HAP-1 (cell line): ENCODE measurements at regions not wholly inside any gene's neighbourhood (a gene's known extent, or its start where the extent isn't known, plus 50 kb on each side); places are given as distances from the start of the nearest gene placed in this dataset.

Source experiments
- DNase-seq, 2 experiments: peaks; one replicate each; pipeline ENCODE4 v3.0.0-alpha.2; 2016 to 2020; ENCODE audit warnings: low spot score in 2 of 2
- H3K27me3 ChIP-seq: fragments of 250-450 bp; sonication (Bioruptor Pico); 2 replicates; pipeline ENCODE4 v1.5.1; 2020; ENCODE audit warnings: low read depth, mild to moderate bottlenecking, moderate library complexity
- H3K36me3 ChIP-seq: fragments of 250-450 bp; sonication (Bioruptor Pico); replicated peaks from 2 replicates; pipeline ENCODE4 v1.5.1; 2020; ENCODE audit warnings: mild to moderate bottlenecking
- H3K4me1 ChIP-seq: fragments of 250-450 bp; sonication (Bioruptor Pico); 2 replicates; pipeline ENCODE4 v1.5.1; 2020; ENCODE audit warnings: mild to moderate bottlenecking
- H3K4me3 ChIP-seq: fragments of 250-450 bp; sonication (Bioruptor Pico); 2 replicates; pipeline ENCODE4 v1.5.1; 2020; ENCODE audit warnings: mild to moderate bottlenecking, moderate library complexity
- H3K9me3 ChIP-seq: fragments of 250-450 bp; sonication (Bioruptor Pico); 2 replicates; pipeline ENCODE4 v1.5.1; 2020; ENCODE audit warnings: mild to moderate bottlenecking, moderate library complexity
- in situ Hi-C: fragments of 300-500 bp; cut with MboI; formaldehyde crosslinking; loops from 3 replicates; pipeline ENCODE4 v1.14.3; 2020; ENCODE audit warnings: low sequenced_read_pairs, inconsistent platforms, mixed read lengths

- no peaks in the 10 kb centered on the region for H3K27me3 ChIP-seq
- H3K9me3 ChIP-seq = no peaks in the 10 kb centered on the region
- DNase-seq = no peak
- H3K4me1 ChIP-seq = no peaks in the 10 kb centered on the region
- in situ Hi-C loops = no loop called here
- no peak overlapping the region for H3K4me3 ChIP-seq
- H3K36me3 ChIP-seq = no peaks in the 10 kb centered on the region
Observed at GRCh38 chr17:73694491-73694890, 50.2 kb upstream of the SDK2 start.

- no peak for DNase-seq
- no peaks in the 10 kb centered on the region for H3K36me3 ChIP-seq
- H3K9me3 ChIP-seq = no peaks in the 10 kb centered on the region
- no peaks in the 10 kb centered on the region for H3K4me1 ChIP-seq
- no peak overlapping the region for H3K4me3 ChIP-seq
- in situ Hi-C loops = no loop called here
- no peaks in the 10 kb centered on the region for H3K27me3 ChIP-seq
Observed at GRCh38 chr17:73695035-73695738, 50.9 kb upstream of the SDK2 start.

DNA sequence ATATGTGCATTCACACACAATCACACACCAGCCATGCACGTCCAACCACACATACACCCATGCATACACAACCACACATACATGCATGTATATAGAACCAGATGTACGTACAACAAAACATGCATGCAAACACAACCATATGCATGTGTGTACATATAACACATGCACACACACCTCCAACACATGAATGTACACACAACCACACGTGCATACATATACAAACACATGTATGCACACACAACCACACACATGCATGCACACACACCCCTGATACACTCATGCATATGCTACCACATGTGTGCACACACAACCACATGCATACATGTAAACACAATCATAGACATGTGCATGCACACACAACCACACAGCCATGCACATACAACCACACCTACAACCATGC is 52.0 kb upstream of the SDK2 start:
- in situ Hi-C loops = no loop called here
- Histone ChIP-seq H3K4me3 (no peak overlapping the region), H3K9me3 (no peaks in the 10 kb centered on the region), H3K27me3 (no peaks in the 10 kb centered on the region), H3K36me3 (no peaks in the 10 kb centered on the region), H3K4me1 (no peaks in the 10 kb centered on the region)
- DNase-seq = no peak

GRCh38 chr17:73697872-73698271 is 53.6 kb upstream of the SDK2 start:
- H3K36me3 ChIP-seq = no peaks in the 10 kb centered on the region
- no peaks in the 10 kb centered on the region for H3K9me3 ChIP-seq
- in situ Hi-C loops = no loop called here
- DNase-seq = no peak
- no peaks in the 10 kb centered on the region for H3K4me1 ChIP-seq
- no peak overlapping the region for H3K4me3 ChIP-seq
- no peaks in the 10 kb centered on the region for H3K27me3 ChIP-seq

DNA sequence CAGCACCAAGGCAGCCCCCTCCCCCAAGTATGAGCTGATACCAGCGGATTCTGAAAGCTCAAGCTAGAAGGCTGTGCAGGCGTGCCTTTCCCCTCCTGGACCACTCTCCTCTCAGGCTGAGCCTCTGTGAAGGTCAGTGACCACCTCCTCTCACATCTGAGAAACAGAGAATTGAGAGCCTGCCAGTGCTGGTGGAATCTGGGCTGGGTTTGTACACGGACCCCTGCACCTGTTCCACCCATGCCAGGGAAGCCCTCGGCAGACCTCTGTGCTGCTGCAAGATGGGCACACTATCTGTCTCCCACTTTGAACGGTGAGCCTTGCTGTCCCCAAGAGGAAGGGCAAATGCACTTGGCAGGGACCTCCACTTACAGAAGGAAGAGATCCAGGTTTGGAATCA is 54.7 kb upstream of the SDK2 start:
- Histone ChIP-seq H3K4me3 (no peak overlapping the region), H3K4me1 (no peaks in the 10 kb centered on the region), H3K36me3 (no peaks in the 10 kb centered on the region), H3K27me3 (no peaks in the 10 kb centered on the region), H3K9me3 (no peaks in the 10 kb centered on the region)
- no peak for DNase-seq
- in situ Hi-C loops = no loop called here

DNA sequence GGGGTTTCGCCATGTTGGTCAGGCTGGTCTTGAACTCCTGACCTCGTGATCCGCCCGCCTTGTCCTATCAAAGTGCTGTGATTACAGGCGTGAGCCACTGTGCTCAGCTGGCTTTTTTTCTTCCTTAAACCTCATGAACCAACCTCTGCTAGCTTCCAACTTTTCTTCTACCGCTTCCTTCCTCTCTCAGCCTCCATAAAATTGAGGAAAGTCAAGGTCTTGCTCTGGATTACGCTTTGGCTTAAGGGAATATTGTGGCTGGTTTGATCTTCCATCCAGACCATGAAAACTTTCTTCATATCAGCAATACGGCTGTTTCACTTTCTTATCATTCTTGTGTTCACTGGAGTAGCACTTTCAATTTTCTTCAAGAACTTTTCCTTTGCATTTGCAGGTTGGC is 57.5 kb upstream of the SDK2 start:
- Histone ChIP-seq H3K4me3 (no peak overlapping the region), H3K27me3 (no peaks in the 10 kb centered on the region), H3K9me3 (no peaks in the 10 kb centered on the region), H3K36me3 (no peaks in the 10 kb centered on the region), H3K4me1 (no peaks in the 10 kb centered on the region)
- DNase-seq = no peak
- in situ Hi-C loops = loop anchor here (10.0 kb wide), 1 partner anchor 267 kb away; no protein-coding TSS in a partner anchor

DNA sequence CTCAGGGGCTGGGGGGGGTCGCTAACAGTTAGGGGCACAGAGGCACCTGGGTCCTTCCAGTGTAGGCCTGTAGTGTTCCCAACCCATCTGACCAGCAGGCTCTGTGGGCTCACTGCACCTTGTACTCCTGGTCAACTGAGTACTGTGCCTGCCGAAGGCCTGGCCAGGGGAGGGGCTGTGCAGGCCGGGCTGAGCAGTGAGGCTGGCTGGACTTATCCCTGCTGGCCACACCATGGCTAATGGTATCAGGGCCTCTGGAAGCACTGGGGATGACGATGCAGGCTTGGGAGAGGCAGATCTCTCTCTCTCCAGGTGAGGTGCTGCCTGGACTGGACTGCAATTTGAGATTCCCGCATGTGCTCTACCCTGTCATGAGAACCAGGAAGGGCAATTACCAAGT is 58.9 kb upstream of the SDK2 start:
- H3K27me3 ChIP-seq = no peaks in the 10 kb centered on the region
- no peaks in the 10 kb centered on the region for H3K36me3 ChIP-seq
- in situ Hi-C loops = loop anchor here (10.0 kb wide), 1 partner anchor 268 kb away; no protein-coding TSS in a partner anchor
- H3K9me3 ChIP-seq = no peaks in the 10 kb centered on the region
- no peak for DNase-seq
- H3K4me3 ChIP-seq = no peak overlapping the region
- H3K4me1 ChIP-seq = no peaks in the 10 kb centered on the region

DNA sequence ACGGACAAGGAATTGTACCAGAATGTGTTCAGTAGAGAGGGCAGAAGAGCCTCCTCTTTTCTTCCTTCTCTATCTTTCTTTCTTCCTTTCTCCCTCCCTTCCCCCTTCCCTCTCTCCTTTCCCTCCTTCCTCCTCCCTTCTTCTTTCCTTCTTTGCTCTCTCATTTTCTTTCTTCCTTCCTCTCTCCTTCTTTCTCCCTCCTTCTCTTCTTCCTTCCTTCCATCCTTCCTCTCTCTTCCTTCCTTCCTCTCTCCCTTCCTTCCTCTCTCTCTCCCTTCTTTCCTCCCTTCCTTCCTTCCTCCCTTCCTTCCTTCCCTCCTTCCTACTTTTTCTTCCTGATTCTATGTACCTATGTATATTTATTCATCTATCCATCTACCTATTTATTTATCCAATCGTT is 59.7 kb upstream of the SDK2 start:
- Histone ChIP-seq H3K4me1 (no peaks in the 10 kb centered on the region), H3K27me3 (no peaks in the 10 kb centered on the region), H3K4me3 (no peak overlapping the region), H3K36me3 (no peaks in the 10 kb centered on the region), H3K9me3 (no peaks in the 10 kb centered on the region)
- in situ Hi-C loops = loop anchor here (10.0 kb wide), 1 partner anchor 269 kb away; no protein-coding TSS in a partner anchor
- DNase-seq = no peak

DNA sequence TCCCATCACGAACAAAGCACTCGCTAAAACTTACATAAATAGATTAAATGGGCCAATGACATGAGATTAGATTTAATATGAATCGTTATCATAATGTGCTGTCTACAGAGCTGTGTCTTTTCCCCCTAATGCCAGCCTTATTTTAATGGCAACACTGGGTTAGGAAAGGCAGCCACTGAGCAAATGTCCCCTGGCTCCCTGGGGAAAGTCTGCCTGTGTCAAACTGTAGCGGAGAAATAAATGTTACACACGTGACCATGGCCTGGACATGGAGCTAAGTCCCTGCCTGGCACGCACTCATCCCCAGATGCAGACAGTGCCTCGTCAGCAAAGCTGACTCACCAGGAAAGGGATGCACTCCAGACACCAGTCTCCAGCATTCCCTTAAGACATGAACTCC is 61.3 kb upstream of the SDK2 start:
- H3K4me1 ChIP-seq = no peaks in the 10 kb centered on the region
- no peak overlapping the region for H3K4me3 ChIP-seq
- H3K9me3 ChIP-seq = no peaks in the 10 kb centered on the region
- in situ Hi-C loops = loop anchor here (10.0 kb wide), 1 partner anchor 271 kb away; no protein-coding TSS in a partner anchor
- no peaks in the 10 kb centered on the region for H3K27me3 ChIP-seq
- DNase-seq = no peak
- no peaks in the 10 kb centered on the region for H3K36me3 ChIP-seq

GRCh38 chr17:73706428-73706827 is 62.2 kb upstream of the SDK2 start:
- in situ Hi-C loops = loop anchor here (10.0 kb wide), 1 partner anchor 272 kb away; no protein-coding TSS in a partner anchor
- no peaks in the 10 kb centered on the region for H3K27me3 ChIP-seq
- no peaks in the 10 kb centered on the region for H3K36me3 ChIP-seq
- DNase-seq = no peak
- no peaks in the 10 kb centered on the region for H3K4me1 ChIP-seq
- H3K4me3 ChIP-seq = no peak overlapping the region
- H3K9me3 ChIP-seq = no peaks in the 10 kb centered on the region

GRCh38 chr17:73706858-73707257 is 62.6 kb upstream of the SDK2 start:
- Histone ChIP-seq H3K27me3 (no peaks in the 10 kb centered on the region), H3K36me3 (no peaks in the 10 kb centered on the region), H3K4me3 (no peak overlapping the region), H3K4me1 (no peaks in the 10 kb centered on the region), H3K9me3 (no peaks in the 10 kb centered on the region)
- in situ Hi-C loops = loop anchor here (10.0 kb wide), 1 partner anchor 272 kb away; no protein-coding TSS in a partner anchor
- no peak for DNase-seq

- in situ Hi-C loops = loop anchor here (10.0 kb wide), 1 partner anchor 273 kb away; no protein-coding TSS in a partner anchor
- no peaks in the 10 kb centered on the region for H3K27me3 ChIP-seq
- H3K36me3 ChIP-seq = no peaks in the 10 kb centered on the region
- H3K4me1 ChIP-seq = no peaks in the 10 kb centered on the region
- no peak overlapping the region for H3K4me3 ChIP-seq
- H3K9me3 ChIP-seq = no peaks in the 10 kb centered on the region
- DNase-seq = no peak
Observed at GRCh38 chr17:73707358-73707757, 63.1 kb upstream of the SDK2 start.

DNA sequence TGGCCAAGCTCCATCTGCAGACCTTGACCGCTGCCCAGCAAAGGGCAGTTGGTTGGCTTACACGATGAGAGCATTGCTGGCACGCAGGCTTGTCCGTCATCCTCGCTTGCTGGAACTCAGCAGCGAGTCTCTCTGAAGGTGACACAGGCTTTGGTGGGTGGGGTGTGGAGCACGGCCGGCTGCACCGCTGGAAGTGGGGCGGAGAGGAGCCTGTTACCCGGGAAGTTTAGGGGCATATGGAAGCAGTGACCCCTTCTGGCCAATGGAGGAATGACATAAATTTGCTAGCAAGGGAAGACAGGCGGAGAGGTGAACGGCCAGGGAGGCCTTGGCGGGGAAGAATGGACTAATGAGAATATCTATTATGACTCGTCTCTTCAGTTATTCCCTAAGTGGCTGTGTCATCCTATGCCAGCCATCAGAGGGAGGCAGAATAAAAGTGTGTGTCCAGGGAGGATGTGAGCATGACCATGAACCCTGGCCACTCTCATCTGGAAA is 65.9 kb upstream of the SDK2 start:
- in situ Hi-C loops = no loop called here
- peak; percentile 34 to 83 for DNase-seq
- H3K9me3 ChIP-seq = no peaks in the 10 kb centered on the region
- H3K36me3 ChIP-seq = no peaks in the 10 kb centered on the region
- peaks cover 6% of the 10 kb centered on the region; the same call in 1 of the 2 replicates for H3K27me3 ChIP-seq
- H3K4me1 ChIP-seq = no peaks in the 10 kb centered on the region
- H3K4me3 ChIP-seq = no peak overlapping the region

GRCh38 chr17:73711184-73711583 is 66.9 kb upstream of the SDK2 start:
- in situ Hi-C loops = no loop called here
- no peak for DNase-seq
- no peaks in the 10 kb centered on the region for H3K9me3 ChIP-seq
- H3K4me1 ChIP-seq = no peaks in the 10 kb centered on the region
- peaks cover 6% of the 10 kb centered on the region; the same call in 1 of the 2 replicates for H3K27me3 ChIP-seq
- H3K4me3 ChIP-seq = no peak overlapping the region
- H3K36me3 ChIP-seq = no peaks in the 10 kb centered on the region
